GM18909 (cell line): ENCODE measurements at regions not wholly inside any gene's neighbourhood (a gene's known extent, or its start where the extent isn't known, plus 50 kb on each side); places are given as distances from the start of the nearest gene placed in this dataset.
A peak's percentile ranks its signal among the peaks of the same experiment; 100 is the strongest.

Experiments used
- ATAC-seq: cut with Tn5 transposase; IDR thresholded peaks from one replicate; pipeline ENCODE4 v1.9.1; 2021; ENCODE audit warnings: mild to moderate bottlenecking; ENCODE audit not compliant: unreplicated experiment, poor library complexity

- no peak for ATAC-seq
Measured at GRCh38 chr13:46964789-46965527, 68.1 kb upstream of the HTR2A start.

- ATAC-seq = no peak
Measured at GRCh38 chr13:46963904-46964303, 67.1 kb upstream of the HTR2A start.

- no peak for ATAC-seq
Measured at GRCh38 chr13:46962281-46962941, 65.6 kb upstream of the HTR2A start.

- ATAC-seq = peak; percentile 99
Measured at GRCh38 chr13:46961719-46962118, 64.9 kb upstream of the HTR2A start.

GRCh38 chr13:46953941-46954340, 57.1 kb upstream of the HTR2A start:
- ATAC-seq = no peak

GRCh38 chr13:46953331-46953730, 56.5 kb upstream of the HTR2A start:
- no peak for ATAC-seq

GRCh38 chr13:46951516-46951915, 54.7 kb upstream of the HTR2A start:
- no peak for ATAC-seq

- no peak for ATAC-seq
Measured at GRCh38 chr13:46949211-46949610, 52.4 kb upstream of the HTR2A start.

- no peak for ATAC-seq
Measured at GRCh38 chr13:46948338-46948737, 51.5 kb upstream of the HTR2A start.

GRCh38 chr13:46947425-46948191, 50.8 kb upstream of the HTR2A start:
- ATAC-seq = no peak
